ENCODE measurements at regions not wholly inside any gene's neighbourhood (a gene's known extent, or its start where the extent isn't known, plus 50 kb on each side); places are given as distances from the start of the nearest gene placed in this dataset.

DNA sequence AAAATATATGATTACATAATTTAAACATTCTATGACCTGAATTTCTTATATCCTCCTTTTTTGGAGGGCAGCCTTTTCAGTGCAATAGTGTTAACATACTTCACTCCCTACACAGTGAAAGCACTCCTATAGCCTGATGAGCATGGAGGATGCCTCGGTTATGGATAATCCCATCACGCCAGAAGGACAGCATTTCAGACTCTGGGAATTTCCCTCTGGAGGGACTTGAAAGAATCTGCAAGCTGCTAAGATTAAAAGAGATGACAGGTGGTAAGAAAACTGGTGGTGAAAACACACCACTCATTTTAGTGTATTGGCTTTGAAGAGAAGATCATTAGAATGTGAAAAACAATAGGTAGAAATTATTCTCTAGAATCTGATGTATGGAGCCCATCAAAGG is 99.3 kb upstream of the LMNTD1 start:
- TF ChIP-seq, protein P1, sequence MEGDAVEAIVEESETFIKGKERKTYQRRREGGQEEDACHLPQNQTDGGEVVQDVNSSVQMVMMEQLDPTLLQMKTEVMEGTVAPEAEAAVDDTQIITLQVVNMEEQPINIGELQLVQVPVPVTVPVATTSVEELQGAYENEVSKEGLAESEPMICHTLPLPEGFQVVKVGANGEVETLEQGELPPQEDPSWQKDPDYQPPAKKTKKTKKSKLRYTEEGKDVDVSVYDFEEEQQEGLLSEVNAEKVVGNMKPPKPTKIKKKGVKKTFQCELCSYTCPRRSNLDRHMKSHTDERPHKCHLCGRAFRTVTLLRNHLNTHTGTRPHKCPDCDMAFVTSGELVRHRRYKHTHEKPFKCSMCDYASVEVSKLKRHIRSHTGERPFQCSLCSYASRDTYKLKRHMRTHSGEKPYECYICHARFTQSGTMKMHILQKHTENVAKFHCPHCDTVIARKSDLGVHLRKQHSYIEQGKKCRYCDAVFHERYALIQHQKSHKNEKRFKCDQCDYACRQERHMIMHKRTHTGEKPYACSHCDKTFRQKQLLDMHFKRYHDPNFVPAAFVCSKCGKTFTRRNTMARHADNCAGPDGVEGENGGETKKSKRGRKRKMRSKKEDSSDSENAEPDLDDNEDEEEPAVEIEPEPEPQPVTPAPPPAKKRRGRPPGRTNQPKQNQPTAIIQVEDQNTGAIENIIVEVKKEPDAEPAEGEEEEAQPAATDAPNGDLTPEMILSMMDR (conservative IDR thresholded peaks at IDR 0.05 in 1 of 2, IDR thresholded peaks at IDR 0.05 in 1 of 2; ENCODE audit: low read depth in 1 of 2, low read length in 2 of 2), result no peak
- TF ChIP-seq EZH2 (IDR thresholded peaks at IDR 0.05; ENCODE audit: low read length, missing control alignments), result no peak

Measured in fibroblast of lung (primary cell).